HG03342 (cell line): ENCODE measurements at regions not wholly inside any gene's neighbourhood (a gene's known extent, or its start where the extent isn't known, plus 50 kb on each side); places are given as distances from the start of the nearest gene placed in this dataset.
"Not testable (repeated sequence)": the region's sequence is repeated elsewhere in the genome, so short reads cannot be mapped to it uniquely, and the experiment has no call there.

Source experiments
- ATAC-seq: cut with Tn5 transposase; IDR thresholded peaks from one replicate; pipeline ENCODE4 v1.9.1; 2021; ENCODE audit warnings: mild to moderate bottlenecking, moderate library complexity; ENCODE audit not compliant: unreplicated experiment

- no peak for ATAC-seq
Observed at GRCh38 chr3:166265153-166265552, 427.9 kb upstream of the BCHE start.

- no peak for ATAC-seq
Observed at GRCh38 chr3:166263460-166263859, 426.2 kb upstream of the BCHE start.

- not testable (repeated sequence) for ATAC-seq
Observed at GRCh38 chr3:166258293-166258850, 421.1 kb upstream of the BCHE start.

- ATAC-seq: no peak
Observed at GRCh38 chr3:166257715-166258114, 420.5 kb upstream of the BCHE start.

GRCh38 chr3:166248784-166249183 is 411.6 kb upstream of the BCHE start:
- ATAC-seq: no peak

GRCh38 chr3:166243511-166243910 is 406.3 kb upstream of the BCHE start:
- no peak for ATAC-seq

- no peak for ATAC-seq
Observed at GRCh38 chr3:166223120-166223519, 385.9 kb upstream of the BCHE start.

- no peak for ATAC-seq
Observed at GRCh38 chr3:166211451-166211850, 374.2 kb upstream of the BCHE start.

- ATAC-seq: no peak
Observed at GRCh38 chr3:166209701-166210100, 372.5 kb upstream of the BCHE start.

GRCh38 chr3:166205158-166205557 is 367.9 kb upstream of the BCHE start:
- ATAC-seq: no peak

- ATAC-seq: no peak
Observed at GRCh38 chr3:166201476-166201875, 364.3 kb upstream of the BCHE start.

GRCh38 chr3:166199491-166199890 is 362.3 kb upstream of the BCHE start:
- no peak for ATAC-seq

GRCh38 chr3:166195808-166196207 is 358.6 kb upstream of the BCHE start:
- no peak for ATAC-seq

- no peak for ATAC-seq
Observed at GRCh38 chr3:166191411-166191810, 354.2 kb upstream of the BCHE start.

- no peak for ATAC-seq
Observed at GRCh38 chr3:166190360-166190759, 353.1 kb upstream of the BCHE start.

- ATAC-seq: no peak
Observed at GRCh38 chr3:166187237-166187636, 350.0 kb upstream of the BCHE start.

GRCh38 chr3:166186003-166186402 is 348.8 kb upstream of the BCHE start:
- ATAC-seq: no peak

- ATAC-seq: no peak
Observed at GRCh38 chr3:166177130-166177529, 339.9 kb upstream of the BCHE start.

GRCh38 chr3:166171695-166172094 is 334.5 kb upstream of the BCHE start:
- ATAC-seq: no peak

GRCh38 chr3:166169681-166170080 is 332.5 kb upstream of the BCHE start:
- no peak for ATAC-seq

GRCh38 chr3:166127969-166128368 is 290.7 kb upstream of the BCHE start:
- ATAC-seq: no peak

GRCh38 chr3:166125179-166125578 is 288.0 kb upstream of the BCHE start:
- ATAC-seq: no peak

GRCh38 chr3:166123576-166123975 is 286.4 kb upstream of the BCHE start:
- ATAC-seq: no peak
